GM23248 (cell line): ENCODE measurements at regions not wholly inside any gene's neighbourhood (a gene's known extent, or its start where the extent isn't known, plus 50 kb on each side); places are given as distances from the start of the nearest gene placed in this dataset.

Source experiments
- EZH2 ChIP-seq: fragments of 200-600 bp; sonication (generic); IDR thresholded peaks from 2 replicates; pipeline ENCODE4 v1.6.1; 2018; ENCODE audit warnings: antibody characterized with exemption, mild to moderate bottlenecking; ENCODE audit not compliant: insufficient read depth, poor library complexity, severe bottlenecking
- EZH2phosphoT487 ChIP-seq: fragments of 200-600 bp; sonication (generic); IDR thresholded peaks from 2 replicates; pipeline ENCODE4 v1.6.1; 2018; ENCODE audit warnings: antibody characterized with exemption, moderate library complexity, mild to moderate bottlenecking, low read depth; ENCODE audit not compliant: insufficient read depth

GRCh38 chr11:80844110-80844819 lies 1403.4 kb upstream of the TENM4 start:
- TF ChIP-seq EZH2phosphoT487 (no peak), EZH2 (no peak)
